PC-3 (cell line): ENCODE measurements at regions not wholly inside any gene's neighbourhood (a gene's known extent, or its start where the extent isn't known, plus 50 kb on each side); places are given as distances from the start of the nearest gene placed in this dataset.

Source experiments
- EZH2 ChIP-seq: fragments of 300-600 bp; sonication (generic); IDR thresholded peaks from one replicate; pipeline ENCODE4 v1.6.1; 2017; ENCODE audit warnings: antibody characterized with exemption, mild to moderate bottlenecking, low read length; ENCODE audit not compliant: unreplicated experiment
- EZH2phosphoT487 ChIP-seq: fragments of 300-600 bp; sonication (generic); IDR thresholded peaks from 2 replicates; pipeline ENCODE4 v1.6.1; 2018; ENCODE audit warnings: mild to moderate bottlenecking, antibody characterized with exemption, low read length, borderline replicate concordance
- TF ChIP-seq, protein P1 (sequence below): fragments of 300-600 bp; sonication (generic); conservative IDR thresholded peaks from 2 replicates; pipeline ENCODE4 v1.5.1; 2017; ENCODE audit warnings: antibody characterized with exemption, low read depth, mild to moderate bottlenecking, low read length

DNA sequence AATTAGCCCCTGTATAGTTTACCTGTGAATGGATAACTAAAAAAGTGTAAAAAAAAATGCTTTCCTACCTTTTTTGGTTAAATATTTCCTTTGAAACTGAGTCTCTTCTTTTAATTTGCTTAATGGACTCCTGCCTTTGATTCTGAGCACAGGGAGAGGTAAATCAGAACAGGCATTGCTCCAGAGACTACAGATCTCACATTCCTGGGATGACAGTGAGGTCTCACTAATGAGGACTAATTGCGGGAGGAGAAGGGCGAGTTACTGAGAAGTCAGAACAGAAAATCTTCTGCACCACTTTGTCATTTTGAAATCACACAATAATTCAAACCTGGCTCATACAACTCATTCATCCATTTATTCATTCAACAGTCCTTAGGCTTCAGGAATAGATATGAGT lies 437.0 kb upstream of the ASIC2 start:
- TF ChIP-seq, protein P1, sequence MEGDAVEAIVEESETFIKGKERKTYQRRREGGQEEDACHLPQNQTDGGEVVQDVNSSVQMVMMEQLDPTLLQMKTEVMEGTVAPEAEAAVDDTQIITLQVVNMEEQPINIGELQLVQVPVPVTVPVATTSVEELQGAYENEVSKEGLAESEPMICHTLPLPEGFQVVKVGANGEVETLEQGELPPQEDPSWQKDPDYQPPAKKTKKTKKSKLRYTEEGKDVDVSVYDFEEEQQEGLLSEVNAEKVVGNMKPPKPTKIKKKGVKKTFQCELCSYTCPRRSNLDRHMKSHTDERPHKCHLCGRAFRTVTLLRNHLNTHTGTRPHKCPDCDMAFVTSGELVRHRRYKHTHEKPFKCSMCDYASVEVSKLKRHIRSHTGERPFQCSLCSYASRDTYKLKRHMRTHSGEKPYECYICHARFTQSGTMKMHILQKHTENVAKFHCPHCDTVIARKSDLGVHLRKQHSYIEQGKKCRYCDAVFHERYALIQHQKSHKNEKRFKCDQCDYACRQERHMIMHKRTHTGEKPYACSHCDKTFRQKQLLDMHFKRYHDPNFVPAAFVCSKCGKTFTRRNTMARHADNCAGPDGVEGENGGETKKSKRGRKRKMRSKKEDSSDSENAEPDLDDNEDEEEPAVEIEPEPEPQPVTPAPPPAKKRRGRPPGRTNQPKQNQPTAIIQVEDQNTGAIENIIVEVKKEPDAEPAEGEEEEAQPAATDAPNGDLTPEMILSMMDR, result no peak
- no peak for TF ChIP-seq EZH2
- no peak for TF ChIP-seq EZH2phosphoT487
